Pancreas (tissue), 10 donors: ENCODE measurements at regions not wholly inside any gene's neighbourhood (a gene's known extent, or its start where the extent isn't known, plus 50 kb on each side); places are given as distances from the start of the nearest gene placed in this dataset.

Experiments
- ATAC-seq, 4 donors: fragments of 200-7000 bp; cut with Tn5 transposase; one replicate each; pipeline versions ENCODE4 v1.8.0 to v1.9.1; 2020; ENCODE audit warnings: mild to moderate bottlenecking in 4 of 4, moderate library complexity in 4 of 4
- DNase-seq, 6 donors: peaks; one replicate each; pipeline ENCODE4 v3.0.0-alpha.2; 2020
- FAIRE-seq: peaks from 2 replicates; lab custom pipeline; 2012; peaks lifted over from hg19 to GRCh38; lab: Jason Lieb, UNC
- H3K27ac ChIP-seq, 4 donors: fragments of 200-600 bp; sonication (generic); 1 replicate in 3 of 4; 2 replicates in 1 of 4; pipeline versions ENCODE4 v1.5.0 to v1.8.0; 2020
- H3K27me3 ChIP-seq, 4 donors: fragments of 200-600 bp; one replicate each; pipeline ENCODE4 v1.8.0; 2021
- H3K36me3 ChIP-seq, 3 donors: fragments of 200-600 bp; sonication (generic) in 1 of 3; one replicate each; pipeline versions ENCODE4 v1.5.0 to v1.8.0; 2020 to 2021
- H3K4me1 ChIP-seq, 3 donors: fragments of 200-600 bp; one replicate each; pipeline ENCODE4 v1.8.0; 2021
- H3K4me3 ChIP-seq, 4 donors: fragments of 200-600 bp; sonication (generic) in 2 of 4; one replicate each; pipeline versions ENCODE4 v1.5.0 to v1.8.0; 2020 to 2021
- H3K9me3 ChIP-seq, 4 donors: fragments of 200-600 bp; one replicate each; pipeline ENCODE4 v1.8.0; 2021
- WGBS, 2 donors: extraction: QIAGEN DNeasy Blood & Tissue Kit; methylation state at CpG; one replicate each; pipeline ENCODE4 v1.1.7; 2013; 5-methylcytosine and 5-hydroxymethylcytosine counted together
- intact Hi-C, 3 donors: fragments of 100-400 bp; cut with DNase I; formaldehyde crosslinking; loops; one replicate each; pipeline versions ENCODE4 v1.11.1 to v1.14.2; 2022
- TF ChIP-seq, protein P1 (sequence below), 4 donors: fragments of 200-600 bp; sonication (generic) in 3 of 4; IDR thresholded peaks; one replicate each; pipeline versions ENCODE4 v1.5.0 to v1.8.0; 2021; ENCODE audit warnings: antibody characterized with exemption in 4 of 4
- donor health status: healthy with polysubstance abuse.
- donor health status: DM: no; HTN: no; CAD: no; lungs with moderate emphysema.
- donor health status: DM: no; HTN: no; CAD: no.
- donor health status: control.
- donor health status: control.
- donor health status: Bipolar disorder and iron deficiency.
- donor health status: DM: yes; HTN: yes; CAD: no.
- donor health status: DM: no; HTN: no; CAD: no.
- donor health status: DM: no; HTN: no; CAD: no.
- donor health status: DM: yes; HTN: yes; CAD: no.

DNA sequence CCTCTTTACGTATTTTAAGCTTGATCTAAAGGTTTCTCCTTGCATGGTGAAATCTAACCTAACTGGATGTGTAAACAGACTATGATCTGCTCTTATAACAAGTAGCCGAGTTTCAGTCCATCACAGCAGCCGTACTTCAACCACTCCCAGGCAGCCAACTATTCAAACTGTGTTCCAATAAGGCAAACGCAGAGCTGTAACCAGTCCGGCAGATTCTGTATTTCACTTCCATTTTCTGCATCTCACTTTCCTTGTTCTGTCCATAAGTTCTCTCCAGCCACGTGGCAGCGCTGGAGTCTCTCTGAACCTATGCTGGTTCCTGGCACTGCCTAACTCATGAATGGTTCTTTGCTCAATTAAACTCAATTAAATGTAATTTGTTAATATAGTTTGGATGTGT is 132.6 kb downstream of the FHDC1 start:
- no peak overlapping the region for H3K27ac ChIP-seq
- no peaks in the 10 kb centered on the region for H3K9me3 ChIP-seq
- no peaks in the 10 kb centered on the region for H3K27me3 ChIP-seq
- no peak overlapping the region for H3K4me3 ChIP-seq
- TF ChIP-seq, protein P1, sequence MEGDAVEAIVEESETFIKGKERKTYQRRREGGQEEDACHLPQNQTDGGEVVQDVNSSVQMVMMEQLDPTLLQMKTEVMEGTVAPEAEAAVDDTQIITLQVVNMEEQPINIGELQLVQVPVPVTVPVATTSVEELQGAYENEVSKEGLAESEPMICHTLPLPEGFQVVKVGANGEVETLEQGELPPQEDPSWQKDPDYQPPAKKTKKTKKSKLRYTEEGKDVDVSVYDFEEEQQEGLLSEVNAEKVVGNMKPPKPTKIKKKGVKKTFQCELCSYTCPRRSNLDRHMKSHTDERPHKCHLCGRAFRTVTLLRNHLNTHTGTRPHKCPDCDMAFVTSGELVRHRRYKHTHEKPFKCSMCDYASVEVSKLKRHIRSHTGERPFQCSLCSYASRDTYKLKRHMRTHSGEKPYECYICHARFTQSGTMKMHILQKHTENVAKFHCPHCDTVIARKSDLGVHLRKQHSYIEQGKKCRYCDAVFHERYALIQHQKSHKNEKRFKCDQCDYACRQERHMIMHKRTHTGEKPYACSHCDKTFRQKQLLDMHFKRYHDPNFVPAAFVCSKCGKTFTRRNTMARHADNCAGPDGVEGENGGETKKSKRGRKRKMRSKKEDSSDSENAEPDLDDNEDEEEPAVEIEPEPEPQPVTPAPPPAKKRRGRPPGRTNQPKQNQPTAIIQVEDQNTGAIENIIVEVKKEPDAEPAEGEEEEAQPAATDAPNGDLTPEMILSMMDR (IDR thresholded peaks at IDR 0.05) = no peak
- DNase-seq (no peak), ATAC-seq (no peak), FAIRE-seq (no peak)
- no peaks in the 10 kb centered on the region for H3K4me1 ChIP-seq
- intact Hi-C loops = no loop called here
- no peaks in the 10 kb centered on the region for H3K36me3 ChIP-seq
- WGBS, 2 donors = 89 to 95% methylated on average over 7 of the region's 7 CpGs

DNA sequence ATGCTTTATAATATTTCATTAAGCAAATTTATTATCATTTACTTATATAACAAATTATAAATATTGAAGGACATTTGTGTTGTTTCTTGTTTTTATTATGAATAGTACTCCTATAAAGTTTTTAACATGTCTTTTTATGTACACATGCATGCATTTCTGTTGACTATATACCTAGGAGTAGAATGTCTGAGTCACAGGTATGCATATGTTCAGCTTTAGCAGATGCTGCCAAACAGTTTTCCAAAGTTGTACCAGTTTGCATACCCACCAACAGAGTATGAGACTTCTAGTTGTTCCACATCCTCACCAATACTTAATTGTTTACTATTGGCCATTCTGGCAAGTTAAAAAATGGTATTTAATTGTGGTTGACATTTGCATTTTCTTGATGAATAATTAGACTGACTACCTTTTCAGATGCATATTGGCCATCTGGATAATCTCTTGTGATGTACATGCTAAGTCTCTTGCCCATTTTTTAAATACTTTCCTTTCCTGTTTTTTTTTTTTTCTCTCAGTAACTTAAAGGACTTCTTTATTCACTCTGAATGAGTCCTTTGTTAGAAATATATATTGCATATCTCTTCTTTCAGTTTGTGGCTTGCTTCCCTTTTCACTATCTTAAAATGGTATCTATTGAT is 132.2 kb upstream of the TRIM2 start:
- H3K9me3 ChIP-seq = no peaks in the 10 kb centered on the region
- no peaks in the 10 kb centered on the region for H3K4me1 ChIP-seq
- intact Hi-C loops = no loop called here
- no peaks in the 10 kb centered on the region for H3K36me3 ChIP-seq
- H3K4me3 ChIP-seq = no peak overlapping the region
- FAIRE-seq = no peak
- H3K27me3 ChIP-seq = no peaks in the 10 kb centered on the region
- no peak overlapping the region for H3K27ac ChIP-seq
- ATAC-seq = no peak
- no peak for DNase-seq
- TF ChIP-seq, protein P1 (IDR thresholded peaks at IDR 0.05) = no peak

DNA sequence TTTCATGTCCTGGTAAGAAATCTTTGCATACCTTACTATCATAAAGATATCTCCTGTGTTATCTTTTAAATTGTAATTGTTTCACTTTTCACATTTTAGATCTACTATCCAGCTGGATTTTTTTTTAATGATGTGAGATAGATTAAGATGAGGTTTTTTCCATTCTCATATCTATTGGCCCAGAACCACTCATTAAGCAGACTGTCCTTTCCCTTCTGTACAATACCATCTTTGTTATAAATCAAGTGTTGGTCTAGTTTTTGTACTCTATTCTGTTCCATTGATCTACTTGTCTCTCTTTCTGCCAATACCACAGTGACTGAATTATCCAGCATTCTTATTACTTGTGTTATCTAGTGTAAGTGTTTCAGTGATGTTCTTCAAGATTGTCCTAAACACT is 131.6 kb upstream of the TRIM2 start:
- no peak for ATAC-seq
- TF ChIP-seq, protein P1 (IDR thresholded peaks at IDR 0.05) = no peak
- Histone ChIP-seq H3K4me1 (no peaks in the 10 kb centered on the region), H3K9me3 (no peaks in the 10 kb centered on the region), H3K36me3 (no peaks in the 10 kb centered on the region), H3K27me3 (no peaks in the 10 kb centered on the region), H3K27ac (no peak overlapping the region), H3K4me3 (no peak overlapping the region)
- DNase-seq = no peak
- FAIRE-seq = no peak
- intact Hi-C loops = no loop called here

DNA sequence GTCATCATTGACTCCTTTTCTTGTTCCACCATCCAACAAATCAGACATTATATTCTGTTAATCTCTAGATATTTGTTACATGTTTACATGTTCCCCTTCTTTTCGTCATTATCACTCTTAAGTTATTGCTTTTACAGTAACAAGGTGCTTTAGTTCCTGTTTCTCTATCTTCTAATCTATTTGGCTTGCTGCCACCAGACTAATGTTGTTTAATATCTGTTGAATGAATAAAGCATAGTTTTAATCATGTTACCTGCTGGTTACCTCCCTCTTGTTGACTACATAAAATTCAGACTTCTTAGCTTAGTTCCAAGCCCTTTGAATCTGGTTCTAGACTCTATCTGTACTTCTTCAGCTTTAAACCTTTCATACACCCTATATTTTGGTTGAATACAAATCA is 129.8 kb upstream of the TRIM2 start:
- Histone ChIP-seq H3K4me3 (no peak overlapping the region), H3K9me3 (no peaks in the 10 kb centered on the region), H3K27me3 (no peaks in the 10 kb centered on the region), H3K27ac (no peak overlapping the region), H3K36me3 (no peaks in the 10 kb centered on the region), H3K4me1 (no peaks in the 10 kb centered on the region)
- ATAC-seq (peak in 1 of 4 donors; percentile 37), DNase-seq (no peak), FAIRE-seq (no peak)
- WGBS, 2 donors = 8 to 10% methylated on average over 1 of the region's 1 CpG
- TF ChIP-seq, protein P1 (IDR thresholded peaks at IDR 0.05) = no peak
- intact Hi-C loops = no loop called here

DNA sequence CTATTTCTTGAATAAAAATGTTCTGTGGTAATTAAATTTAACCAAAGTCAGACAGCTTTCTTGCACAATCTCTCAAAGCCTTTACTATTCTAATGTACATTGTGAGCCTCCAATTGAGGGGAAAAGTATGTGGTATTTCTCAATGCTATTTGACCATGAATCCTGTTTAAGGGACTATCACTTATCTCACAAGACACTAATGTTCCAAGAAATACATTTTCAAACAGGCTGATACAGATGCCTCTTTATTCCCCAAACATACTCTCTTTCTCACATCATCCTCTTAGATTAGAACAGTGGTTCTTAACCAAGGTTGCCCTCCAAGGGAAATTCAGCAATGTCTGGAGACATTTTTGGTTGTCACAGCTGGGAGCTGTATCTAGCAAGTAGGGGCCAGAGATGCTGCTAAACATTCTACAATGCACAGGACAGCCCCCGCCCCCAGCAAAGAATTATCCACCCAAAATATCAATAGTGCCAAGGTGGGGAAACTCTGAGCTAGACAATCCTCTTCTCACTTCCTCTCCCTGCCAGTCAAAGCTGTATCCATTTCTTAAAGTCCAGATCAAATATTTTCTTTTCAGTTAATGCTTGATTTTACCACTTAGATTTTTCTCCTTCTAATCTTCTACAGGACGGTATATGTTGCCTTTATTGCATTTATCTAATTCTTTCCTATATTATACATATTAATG is 129.2 kb upstream of the TRIM2 start:
- no peak overlapping the region for H3K4me3 ChIP-seq
- no peaks in the 10 kb centered on the region for H3K36me3 ChIP-seq
- H3K27me3 ChIP-seq = no peaks in the 10 kb centered on the region
- no peak overlapping the region for H3K27ac ChIP-seq
- H3K9me3 ChIP-seq = no peaks in the 10 kb centered on the region
- no peak for FAIRE-seq
- no peak for ATAC-seq
- DNase-seq = no peak
- intact Hi-C loops = no loop called here
- 77 to 86% methylated on average over 2 of the region's 2 CpGs for WGBS, 2 donors
- TF ChIP-seq, protein P1 (IDR thresholded peaks at IDR 0.05) = no peak
- no peaks in the 10 kb centered on the region for H3K4me1 ChIP-seq
